ENCODE measurements at regions not wholly inside any gene's neighbourhood (a gene's known extent, or its start where the extent isn't known, plus 50 kb on each side); places are given as distances from the start of the nearest gene placed in this dataset.

DNA sequence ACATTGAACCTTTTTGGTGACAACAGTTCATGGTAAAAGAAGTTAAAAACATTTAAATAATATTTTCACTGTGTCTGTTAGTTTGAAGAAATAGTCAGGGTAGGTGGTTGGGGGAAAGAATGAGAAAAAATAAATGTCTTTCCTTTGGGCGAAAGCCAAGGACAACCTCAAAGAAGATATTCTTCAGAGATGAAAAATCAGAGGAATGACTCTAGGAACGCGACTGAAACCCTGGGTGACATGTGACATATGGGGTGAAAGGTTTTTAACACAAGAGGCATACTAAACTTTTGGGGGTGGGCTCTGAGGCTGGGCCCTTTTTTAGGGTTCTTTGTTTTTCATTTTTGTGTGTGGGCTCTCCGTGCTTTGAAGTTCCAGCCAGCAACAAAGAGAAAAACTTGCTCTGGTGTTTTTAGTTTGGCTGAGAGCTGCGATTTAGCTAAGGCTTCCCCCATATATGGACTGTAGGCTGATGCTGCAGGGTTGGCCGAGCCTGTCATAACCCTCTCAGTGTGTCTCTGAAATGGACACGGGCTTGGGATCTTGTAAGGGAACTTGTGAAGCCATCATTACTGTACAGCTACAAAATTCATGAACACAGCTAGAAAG, 610.1 kb upstream of the ARID1B start:
- Mint-ChIP-seq H3K36me3 (ENCODE audit: low read depth) (no peaks in the 10 kb centered on the region), H3K4me3 (peak overlapping the region; percentile 84), H3K9me3 (no peaks in the 10 kb centered on the region), H3K4me1 (ENCODE audit: low read depth) (peaks cover 25% of the 10 kb centered on the region), H3K27me3 (ENCODE audit: insufficient read depth) (peaks cover 7% of the 10 kb centered on the region), H3K27ac (peak overlapping the region; percentile 57)
- DNase-seq = peak; percentile 33
- TF ChIP-seq, protein P1, sequence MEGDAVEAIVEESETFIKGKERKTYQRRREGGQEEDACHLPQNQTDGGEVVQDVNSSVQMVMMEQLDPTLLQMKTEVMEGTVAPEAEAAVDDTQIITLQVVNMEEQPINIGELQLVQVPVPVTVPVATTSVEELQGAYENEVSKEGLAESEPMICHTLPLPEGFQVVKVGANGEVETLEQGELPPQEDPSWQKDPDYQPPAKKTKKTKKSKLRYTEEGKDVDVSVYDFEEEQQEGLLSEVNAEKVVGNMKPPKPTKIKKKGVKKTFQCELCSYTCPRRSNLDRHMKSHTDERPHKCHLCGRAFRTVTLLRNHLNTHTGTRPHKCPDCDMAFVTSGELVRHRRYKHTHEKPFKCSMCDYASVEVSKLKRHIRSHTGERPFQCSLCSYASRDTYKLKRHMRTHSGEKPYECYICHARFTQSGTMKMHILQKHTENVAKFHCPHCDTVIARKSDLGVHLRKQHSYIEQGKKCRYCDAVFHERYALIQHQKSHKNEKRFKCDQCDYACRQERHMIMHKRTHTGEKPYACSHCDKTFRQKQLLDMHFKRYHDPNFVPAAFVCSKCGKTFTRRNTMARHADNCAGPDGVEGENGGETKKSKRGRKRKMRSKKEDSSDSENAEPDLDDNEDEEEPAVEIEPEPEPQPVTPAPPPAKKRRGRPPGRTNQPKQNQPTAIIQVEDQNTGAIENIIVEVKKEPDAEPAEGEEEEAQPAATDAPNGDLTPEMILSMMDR (IDR thresholded peaks at IDR 0.05) = no peak

DNA sequence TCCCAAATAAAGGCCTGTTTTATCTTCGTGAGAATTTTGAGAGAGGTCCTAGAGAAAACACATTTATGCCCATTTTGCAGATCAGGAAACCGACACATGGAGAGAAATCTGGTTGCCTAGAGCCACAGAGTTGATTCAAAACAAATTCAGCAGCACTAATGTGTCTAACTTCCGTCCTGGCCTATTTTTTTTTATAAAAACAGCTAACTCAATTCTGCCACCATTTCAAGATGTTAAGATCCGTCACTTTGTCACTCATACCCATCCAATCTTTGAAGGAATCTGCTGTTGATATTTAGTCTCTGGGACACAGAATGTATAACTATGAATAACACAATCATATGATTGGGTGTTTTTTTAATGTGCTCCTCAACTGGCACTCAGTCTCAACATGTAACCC, 611.1 kb upstream of the ARID1B start:
- Mint-ChIP-seq H3K27me3 (ENCODE audit: insufficient read depth) (0 out of 2 replicates have a peak, but pooled peaks cover 1% of the 10 kb centered on the region), H3K36me3 (ENCODE audit: low read depth) (no peaks in the 10 kb centered on the region), H3K27ac (no peak overlapping the region), H3K4me3 (no peak overlapping the region), H3K4me1 (ENCODE audit: low read depth) (peaks cover 25% of the 10 kb centered on the region), H3K9me3 (no peaks in the 10 kb centered on the region)
- TF ChIP-seq, protein P1 (IDR thresholded peaks at IDR 0.05) = no peak
- DNase-seq = no peak

DNA sequence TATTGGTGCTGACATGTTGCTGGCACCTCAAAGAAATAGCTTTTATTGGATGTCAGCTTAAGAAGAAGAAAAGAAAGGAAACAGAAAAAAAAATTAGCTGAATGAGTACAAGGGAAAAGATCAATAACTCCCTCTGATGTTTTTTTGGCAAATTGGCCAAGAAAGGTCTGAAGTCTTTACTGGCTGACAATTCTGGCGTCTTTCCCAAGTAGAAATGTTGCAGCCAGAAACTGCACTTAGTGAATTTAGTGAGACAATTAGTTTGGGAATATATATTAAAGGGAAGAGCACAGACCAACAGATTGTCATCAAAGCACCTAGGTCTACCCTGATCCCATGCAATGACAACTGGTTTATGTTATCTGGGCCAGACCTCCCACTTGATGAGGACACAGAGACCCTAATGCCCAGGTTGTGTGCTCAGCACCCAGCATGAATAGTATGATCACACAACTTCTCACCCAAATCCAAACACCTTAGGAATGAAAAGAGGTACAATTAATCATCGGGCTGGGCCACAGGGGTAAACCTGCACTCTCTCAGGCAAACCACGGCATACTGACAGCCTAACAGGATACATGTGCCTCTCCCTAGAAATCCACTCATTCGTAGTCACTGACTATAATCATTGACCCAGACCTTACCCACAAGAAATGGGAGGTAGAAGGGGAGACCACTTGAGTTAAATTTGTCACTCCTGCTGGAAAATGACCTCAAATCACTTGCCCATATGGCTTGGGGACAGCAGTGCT, 612.3 kb upstream of the ARID1B start:
- Mint-ChIP-seq H3K36me3 (ENCODE audit: low read depth) (no peaks in the 10 kb centered on the region), H3K27me3 (ENCODE audit: insufficient read depth) (0 out of 2 replicates have a peak, but pooled peaks cover 1% of the 10 kb centered on the region), H3K27ac (no peak overlapping the region), H3K4me1 (ENCODE audit: low read depth) (peaks cover 25% of the 10 kb centered on the region), H3K4me3 (no peak overlapping the region), H3K9me3 (no peaks in the 10 kb centered on the region)
- no peak for DNase-seq
- TF ChIP-seq, protein P1 (IDR thresholded peaks at IDR 0.05) = no peak

DNA sequence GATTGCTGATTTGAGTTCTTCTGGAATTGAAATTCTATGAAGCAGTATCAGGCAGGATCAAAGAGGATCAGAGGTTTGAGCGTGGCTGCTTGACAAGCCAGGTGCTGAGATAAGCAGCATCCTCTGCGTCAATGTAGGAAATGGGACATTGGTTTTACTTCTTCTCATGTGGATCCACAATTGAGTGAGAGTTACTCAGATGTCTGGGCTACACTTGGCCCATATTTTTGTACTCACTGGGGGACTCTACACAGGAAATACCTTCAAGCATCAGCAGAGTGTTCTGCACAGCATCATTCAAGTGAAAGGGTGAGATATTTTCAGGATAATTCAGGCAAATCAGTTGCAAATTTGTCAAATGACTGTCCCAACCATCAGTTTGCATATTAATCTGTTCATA, 613.9 kb upstream of the ARID1B start:
- DNase-seq = no peak
- no peak overlapping the region for H3K27ac Mint-ChIP-seq
- no peaks in the 10 kb centered on the region for H3K9me3 Mint-ChIP-seq
- TF ChIP-seq, protein P1 (IDR thresholded peaks at IDR 0.05) = no peak
- peaks cover 24% of the 10 kb centered on the region for H3K4me1 Mint-ChIP-seq (ENCODE audit: low read depth)
- H3K4me3 Mint-ChIP-seq = no peak overlapping the region
- no peaks in the 10 kb centered on the region for H3K36me3 Mint-ChIP-seq (ENCODE audit: low read depth)
- H3K27me3 Mint-ChIP-seq (ENCODE audit: insufficient read depth) = 0 out of 2 replicates have a peak, but pooled peaks cover 1% of the 10 kb centered on the region

DNA sequence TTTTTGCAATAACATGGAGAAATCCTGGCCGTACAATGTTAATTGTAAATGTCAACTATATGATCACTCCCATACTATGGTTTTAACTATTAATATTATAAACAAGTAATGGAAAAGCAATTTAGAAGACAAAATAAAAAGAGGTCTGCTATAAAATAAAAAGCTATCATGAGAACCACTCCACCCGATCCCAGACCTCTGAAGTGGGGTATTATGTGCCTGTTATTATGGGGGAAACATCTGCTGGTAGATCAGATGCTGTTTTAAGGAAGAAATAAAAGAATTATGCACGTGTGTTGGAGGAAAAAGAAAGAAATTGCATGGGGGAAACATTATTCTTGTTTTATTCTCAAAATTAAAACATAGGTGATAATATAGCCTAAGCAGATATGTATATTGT, 615.7 kb upstream of the ARID1B start:
- H3K4me3 Mint-ChIP-seq = no peak overlapping the region
- TF ChIP-seq, protein P1 (IDR thresholded peaks at IDR 0.05) = no peak
- H3K36me3 Mint-ChIP-seq (ENCODE audit: low read depth) = no peaks in the 10 kb centered on the region
- H3K27me3 Mint-ChIP-seq (ENCODE audit: insufficient read depth) = 0 out of 2 replicates have a peak, but pooled peaks cover 1% of the 10 kb centered on the region
- no peak for DNase-seq
- H3K4me1 Mint-ChIP-seq (ENCODE audit: low read depth) = peaks cover 5% of the 10 kb centered on the region; the same call in 1 of the 2 replicates
- no peak overlapping the region for H3K27ac Mint-ChIP-seq
- H3K9me3 Mint-ChIP-seq = no peaks in the 10 kb centered on the region

Data from HFFc6 (cell line).